ENCODE measurements at regions not wholly inside any gene's neighbourhood (a gene's known extent, or its start where the extent isn't known, plus 50 kb on each side); places are given as distances from the start of the nearest gene placed in this dataset.

DNA sequence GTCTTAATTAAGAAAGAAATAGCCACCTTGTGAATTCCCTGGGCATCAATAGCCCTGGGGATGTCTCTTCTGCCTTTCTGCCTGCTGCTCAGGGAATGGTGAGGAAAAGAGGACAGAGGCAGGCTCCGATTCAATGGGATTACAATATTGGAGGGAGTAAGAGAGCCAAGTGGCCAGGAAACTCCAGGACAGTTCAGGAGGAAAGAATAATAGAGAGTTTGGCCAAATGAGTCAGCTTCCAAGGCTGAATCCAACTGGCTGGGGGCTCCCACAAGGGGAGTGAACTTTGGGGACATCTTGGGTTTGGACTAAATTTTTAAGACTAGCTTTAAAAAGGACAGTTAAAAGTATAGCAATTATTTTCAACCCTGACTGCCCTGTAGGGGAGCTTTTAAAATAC, 235.8 kb upstream of the ASIC2 start:
- Histone ChIP-seq H3K4me1 (no peaks in the 10 kb centered on the region), H3K9me3 (peaks cover 0 to 14% of the 10 kb centered on the region in 2 donors), H3K27ac (no peak overlapping the region), H3K36me3 (no peaks in the 10 kb centered on the region), H3K27me3 (no peaks in the 10 kb centered on the region), H3K4me3 (no peak overlapping the region)
- no peak for DNase-seq (ENCODE audit: low spot score)
- TF ChIP-seq CTCF (IDR thresholded peaks at IDR 0.05), result no peak

- H3K27ac ChIP-seq, result no peak overlapping the region
- H3K27me3 ChIP-seq, result no peaks in the 10 kb centered on the region
- H3K4me1 ChIP-seq, result no peaks in the 10 kb centered on the region
- TF ChIP-seq CTCF (IDR thresholded peaks at IDR 0.05), result no peak
- no peaks in the 10 kb centered on the region for H3K36me3 ChIP-seq
- H3K9me3 ChIP-seq, result peaks cover 0 to 14% of the 10 kb centered on the region in 2 donors
- no peak for DNase-seq (ENCODE audit: low spot score)
- H3K4me3 ChIP-seq, result no peak overlapping the region
Observed at GRCh38 chr17:33529816-33530215, 236.7 kb upstream of the ASIC2 start.

GRCh38 chr17:33531311-33531710, 238.2 kb upstream of the ASIC2 start:
- H3K27ac ChIP-seq, result no peak overlapping the region
- no peak for TF ChIP-seq CTCF (IDR thresholded peaks at IDR 0.05)
- no peak for DNase-seq (ENCODE audit: low spot score)

GRCh38 chr17:33534087-33534486, 241.0 kb upstream of the ASIC2 start:
- Histone ChIP-seq H3K27ac (no peak overlapping the region), H3K4me1 (no peaks in the 10 kb centered on the region), H3K27me3 (no peaks in the 10 kb centered on the region), H3K36me3 (no peaks in the 10 kb centered on the region), H3K9me3 (no peaks in the 10 kb centered on the region), H3K4me3 (no peak overlapping the region)
- DNase-seq (ENCODE audit: low spot score), result no peak
- TF ChIP-seq CTCF (IDR thresholded peaks at IDR 0.05), result no peak

More at GRCh38 chr17:33531311-33531710, 238.2 kb upstream of the ASIC2 start:
- Histone ChIP-seq H3K4me1 (no peaks in the 10 kb centered on the region), H3K36me3 (no peaks in the 10 kb centered on the region), H3K27me3 (no peaks in the 10 kb centered on the region), H3K4me3 (no peak overlapping the region), H3K9me3 (peaks cover 0 to 14% of the 10 kb centered on the region in 2 donors)

DNA sequence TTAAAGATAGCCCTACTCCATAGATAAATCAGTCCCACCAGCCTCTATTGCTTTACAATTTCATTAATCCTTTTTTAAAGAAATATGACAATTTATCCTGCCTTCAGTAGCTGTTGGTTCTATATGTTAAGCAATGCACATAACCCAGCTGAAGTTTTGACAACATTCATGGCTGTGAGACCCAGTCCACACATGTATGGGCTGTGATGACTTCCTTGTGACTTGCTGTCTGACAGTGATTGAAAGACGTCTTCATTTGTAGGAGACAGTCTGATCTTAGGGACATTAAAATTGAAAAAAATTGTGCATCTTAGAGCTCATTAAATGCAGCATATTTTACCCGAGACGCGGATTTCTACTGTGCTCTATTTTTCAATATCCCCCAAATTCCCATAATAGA, 252.0 kb upstream of the ASIC2 start:
- Histone ChIP-seq H3K27me3 (no peaks in the 10 kb centered on the region), H3K4me3 (no peak overlapping the region), H3K4me1 (no peaks in the 10 kb centered on the region), H3K36me3 (no peaks in the 10 kb centered on the region), H3K9me3 (no peaks in the 10 kb centered on the region), H3K27ac (no peak overlapping the region)
- DNase-seq (ENCODE audit: low spot score), result no peak
- no peak for TF ChIP-seq CTCF (IDR thresholded peaks at IDR 0.05)

DNA sequence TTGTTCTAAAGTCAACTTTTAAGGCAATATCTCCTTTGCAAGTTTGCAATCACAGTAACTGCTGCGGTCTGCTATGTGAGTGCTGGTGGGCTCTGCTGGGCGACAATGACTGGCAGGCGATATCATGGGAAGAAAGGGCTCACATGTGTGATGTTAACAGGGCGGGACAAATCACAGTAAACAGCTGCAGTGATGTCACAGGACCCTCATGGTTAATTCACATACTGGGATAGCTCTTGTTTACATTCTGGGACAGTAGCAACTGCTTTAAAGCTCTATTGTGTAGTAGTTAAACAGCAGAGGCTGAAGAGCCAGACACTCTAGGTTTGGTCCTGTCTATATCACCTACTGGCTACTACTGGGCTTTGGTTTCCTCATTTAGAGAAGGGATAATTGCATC, 257.2 kb upstream of the ASIC2 start:
- Histone ChIP-seq H3K4me1 (no peaks in the 10 kb centered on the region), H3K27ac (no peak overlapping the region), H3K9me3 (no peaks in the 10 kb centered on the region), H3K4me3 (no peak overlapping the region), H3K36me3 (no peaks in the 10 kb centered on the region), H3K27me3 (no peaks in the 10 kb centered on the region)
- no peak for TF ChIP-seq CTCF (IDR thresholded peaks at IDR 0.05)
- DNase-seq (ENCODE audit: low spot score), result no peak
